GM19035 (cell line): ENCODE measurements at regions not wholly inside any gene's neighbourhood (a gene's known extent, or its start where the extent isn't known, plus 50 kb on each side); places are given as distances from the start of the nearest gene placed in this dataset.

Experiments
- ATAC-seq: cut with Tn5 transposase; IDR thresholded peaks from one replicate; pipeline ENCODE4 v1.9.1; 2021; ENCODE audit not compliant: unreplicated experiment

GRCh38 chr9:14031810-14032209 lies 282.1 kb downstream of the NFIB start:
- ATAC-seq: no peak

- no peak for ATAC-seq
Observed at GRCh38 chr9:14031060-14031414, 282.9 kb downstream of the NFIB start.

GRCh38 chr9:14030375-14031059 lies 283.4 kb downstream of the NFIB start:
- no peak for ATAC-seq

- no peak for ATAC-seq
Observed at GRCh38 chr9:14029806-14030374, 284.1 kb downstream of the NFIB start.

- ATAC-seq: no peak
Observed at GRCh38 chr9:14027116-14027800, 286.7 kb downstream of the NFIB start.

GRCh38 chr9:14025741-14026140 lies 288.2 kb downstream of the NFIB start:
- no peak for ATAC-seq

- no peak for ATAC-seq
Observed at GRCh38 chr9:14023285-14023684, 290.7 kb downstream of the NFIB start.

- ATAC-seq: no peak
Observed at GRCh38 chr9:14021871-14022525, 291.9 kb downstream of the NFIB start.

- ATAC-seq: no peak
Observed at GRCh38 chr9:14018081-14018480, 295.9 kb downstream of the NFIB start.

- no peak for ATAC-seq
Observed at GRCh38 chr9:14014744-14015143, 299.2 kb downstream of the NFIB start.

GRCh38 chr9:14014218-14014617 lies 299.7 kb downstream of the NFIB start:
- no peak for ATAC-seq

- no peak for ATAC-seq
Observed at GRCh38 chr9:14011799-14012560, 302.0 kb downstream of the NFIB start.

GRCh38 chr9:14007190-14007769 lies 306.7 kb downstream of the NFIB start:
- no peak for ATAC-seq

GRCh38 chr9:14006386-14007187 lies 307.4 kb downstream of the NFIB start:
- no peak for ATAC-seq

- no peak for ATAC-seq
Observed at GRCh38 chr9:14004110-14004509, 309.8 kb downstream of the NFIB start.

GRCh38 chr9:13994240-13994639 lies 319.7 kb downstream of the NFIB start:
- no peak for ATAC-seq

GRCh38 chr9:13993632-13994185 lies 320.2 kb downstream of the NFIB start:
- ATAC-seq: no peak

GRCh38 chr9:13992138-13993088 lies 321.5 kb downstream of the NFIB start:
- ATAC-seq: no peak

- ATAC-seq: no peak
Observed at GRCh38 chr9:13991395-13991794, 322.5 kb downstream of the NFIB start.
